Testis (tissue), 2 donors: ENCODE measurements at regions not wholly inside any gene's neighbourhood (a gene's known extent, or its start where the extent isn't known, plus 50 kb on each side); places are given as distances from the start of the nearest gene placed in this dataset.

Source experiments
- DNase-seq: peaks from one replicate; pipeline ENCODE4 v3.0.0-alpha.2; 2019
- H3K27ac ChIP-seq, 2 donors: fragments of 200-600 bp; sonication (generic); one replicate each; pipeline ENCODE4 v1.5.1; 2019
- H3K27me3 ChIP-seq: fragments of 200-600 bp; sonication (generic); one replicate; pipeline ENCODE4 v1.5.1; 2019
- H3K36me3 ChIP-seq: fragments of 200-600 bp; sonication (generic); one replicate; pipeline ENCODE4 v1.5.1; 2017; ENCODE audit warnings: low read depth; ENCODE audit errors: missing control alignments
- H3K4me1 ChIP-seq: fragments of 200-600 bp; sonication (generic); one replicate; pipeline ENCODE4 v1.5.1; 2019
- H3K4me3 ChIP-seq, 2 donors: fragments of 200-600 bp; sonication (generic); one replicate each; pipeline ENCODE4 v1.5.1; 2017 to 2019
- H3K9me3 ChIP-seq: fragments of 200-600 bp; sonication (generic); one replicate; pipeline ENCODE4 v1.5.1; 2017
- POLR2A ChIP-seq: fragments of 450-650 bp; IDR thresholded peaks from one replicate; pipeline ENCODE4 v1.6.1; 2017; ENCODE audit warnings: antibody characterized with exemption, mild to moderate bottlenecking, moderate library complexity
- WGBS, 2 donors: methylation state at CpG; one replicate each; pipeline ENCODE4 v1.1.5; 2018; 5-methylcytosine and 5-hydroxymethylcytosine counted together
- intact Hi-C: fragments of 100-400 bp; cut with DNase I; formaldehyde crosslinking; loops from one replicate; pipeline ENCODE4 v1.15.1; 2023; ENCODE audit warnings: low total_unique reads
- TF ChIP-seq, protein P1 (sequence below), 3 experiments: fragments of 450-650 bp in 2 of 3; fragments of 200-600 bp in 1 of 3; sonication (generic) in 1 of 3; IDR thresholded peaks; one replicate each; pipeline ENCODE4 v1.5.1; 2016 to 2019; ENCODE audit warnings: antibody characterized with exemption in 3 of 3, mild to moderate bottlenecking in 2 of 3, moderate library complexity in 1 of 3

DNA sequence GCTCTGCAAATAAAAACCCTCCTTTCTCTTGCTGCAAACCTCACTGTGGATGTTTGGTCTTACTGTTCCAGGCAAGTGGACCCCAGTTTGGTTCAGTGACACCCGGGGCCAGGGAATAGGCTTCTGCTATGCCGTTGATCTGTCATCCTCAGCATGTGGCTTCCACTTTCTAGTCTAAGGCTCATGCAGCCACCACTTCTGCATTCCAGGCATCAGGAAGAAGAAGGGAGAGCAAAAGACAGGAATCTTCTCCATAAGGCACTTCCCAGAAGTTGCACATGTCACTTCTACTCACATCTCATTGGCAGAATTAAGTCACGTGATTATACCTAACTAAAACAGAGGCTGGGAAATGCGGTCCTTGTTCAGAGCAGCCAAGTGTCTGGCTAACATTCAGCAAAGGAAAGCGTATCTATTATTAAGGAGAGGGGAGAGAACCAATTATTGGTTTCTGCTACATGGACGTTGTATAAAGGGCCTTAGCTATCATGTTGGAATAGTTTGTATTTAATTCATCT is 173.6 kb upstream of the PFN2 start:
- Histone ChIP-seq H3K9me3 (no peaks in the 10 kb centered on the region), H3K27me3 (no peaks in the 10 kb centered on the region), H3K4me1 (peaks cover 7% of the 10 kb centered on the region), H3K27ac (no peak overlapping the region), H3K4me3 (no peak overlapping the region), H3K36me3 (no peaks in the 10 kb centered on the region)
- TF ChIP-seq, protein P1, sequence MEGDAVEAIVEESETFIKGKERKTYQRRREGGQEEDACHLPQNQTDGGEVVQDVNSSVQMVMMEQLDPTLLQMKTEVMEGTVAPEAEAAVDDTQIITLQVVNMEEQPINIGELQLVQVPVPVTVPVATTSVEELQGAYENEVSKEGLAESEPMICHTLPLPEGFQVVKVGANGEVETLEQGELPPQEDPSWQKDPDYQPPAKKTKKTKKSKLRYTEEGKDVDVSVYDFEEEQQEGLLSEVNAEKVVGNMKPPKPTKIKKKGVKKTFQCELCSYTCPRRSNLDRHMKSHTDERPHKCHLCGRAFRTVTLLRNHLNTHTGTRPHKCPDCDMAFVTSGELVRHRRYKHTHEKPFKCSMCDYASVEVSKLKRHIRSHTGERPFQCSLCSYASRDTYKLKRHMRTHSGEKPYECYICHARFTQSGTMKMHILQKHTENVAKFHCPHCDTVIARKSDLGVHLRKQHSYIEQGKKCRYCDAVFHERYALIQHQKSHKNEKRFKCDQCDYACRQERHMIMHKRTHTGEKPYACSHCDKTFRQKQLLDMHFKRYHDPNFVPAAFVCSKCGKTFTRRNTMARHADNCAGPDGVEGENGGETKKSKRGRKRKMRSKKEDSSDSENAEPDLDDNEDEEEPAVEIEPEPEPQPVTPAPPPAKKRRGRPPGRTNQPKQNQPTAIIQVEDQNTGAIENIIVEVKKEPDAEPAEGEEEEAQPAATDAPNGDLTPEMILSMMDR (IDR thresholded peaks at IDR 0.05), result no peak
- TF ChIP-seq POLR2A, result no peak
- DNase-seq, result no peak
- 82% methylated on average over 6 of the region's 6 CpGs for WGBS, 2 donors
- intact Hi-C loops, result no loop called here

DNA sequence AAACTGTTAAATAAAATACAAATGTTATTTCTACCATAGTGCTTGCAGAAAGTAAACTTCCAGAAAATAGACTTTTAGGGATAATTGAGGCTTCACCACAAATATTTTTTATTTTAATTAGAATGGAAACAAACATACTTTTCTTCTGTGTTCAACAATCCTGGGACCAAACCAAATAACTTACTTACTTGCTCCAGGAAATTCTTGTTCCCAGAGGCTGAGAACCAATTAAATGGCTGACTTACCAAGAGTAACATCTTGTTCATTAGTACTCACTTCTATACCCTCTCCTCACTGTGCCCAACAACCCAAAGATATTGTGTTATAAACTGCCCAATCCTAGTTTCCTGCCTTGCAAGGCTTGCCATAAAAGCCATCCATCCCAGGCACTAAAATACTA is 172.2 kb upstream of the PFN2 start:
- no peak for DNase-seq
- Histone ChIP-seq H3K4me3 (no peak overlapping the region), H3K27ac (no peak overlapping the region), H3K36me3 (no peaks in the 10 kb centered on the region), H3K4me1 (peaks cover 7% of the 10 kb centered on the region), H3K9me3 (no peaks in the 10 kb centered on the region), H3K27me3 (no peaks in the 10 kb centered on the region)
- intact Hi-C loops, result no loop called here
- TF ChIP-seq, protein P1 (IDR thresholded peaks at IDR 0.05), result no peak
- TF ChIP-seq POLR2A, result no peak

DNA sequence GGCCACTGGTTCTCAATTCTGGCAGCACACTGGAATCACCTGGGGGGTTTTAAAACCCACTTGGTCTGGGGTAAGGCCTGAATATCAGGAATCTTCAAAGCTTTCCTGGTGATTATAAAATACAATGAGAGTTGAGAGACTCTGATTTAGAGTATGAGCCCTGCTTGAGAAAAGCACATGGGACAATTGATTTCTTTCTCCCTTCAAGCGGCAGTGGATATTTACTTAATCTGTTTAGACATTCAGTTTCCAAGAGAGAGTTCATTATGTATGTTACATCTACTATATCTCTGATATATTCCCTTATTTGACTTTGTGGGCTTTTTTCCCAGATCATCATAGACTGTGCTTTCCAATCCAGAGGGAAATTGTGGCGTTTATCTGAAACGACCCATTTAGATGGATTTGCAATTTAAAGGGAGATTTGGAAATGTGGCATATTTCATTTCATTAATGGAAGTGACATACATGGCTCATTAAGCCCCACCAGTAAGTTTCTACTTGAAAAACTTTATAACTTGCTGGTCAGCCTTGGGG is 171.2 kb upstream of the PFN2 start:
- no peaks in the 10 kb centered on the region for H3K36me3 ChIP-seq
- 66 to 83% methylated on average over 3 of the region's 3 CpGs for WGBS, 2 donors
- TF ChIP-seq, protein P1 (IDR thresholded peaks at IDR 0.05), result no peak
- TF ChIP-seq POLR2A, result no peak
- intact Hi-C loops, result no loop called here
- no peak overlapping the region for H3K27ac ChIP-seq
- no peak for DNase-seq
- no peak overlapping the region for H3K4me3 ChIP-seq
- no peaks in the 10 kb centered on the region for H3K27me3 ChIP-seq
- H3K4me1 ChIP-seq, result no peaks in the 10 kb centered on the region
- no peaks in the 10 kb centered on the region for H3K9me3 ChIP-seq

DNA sequence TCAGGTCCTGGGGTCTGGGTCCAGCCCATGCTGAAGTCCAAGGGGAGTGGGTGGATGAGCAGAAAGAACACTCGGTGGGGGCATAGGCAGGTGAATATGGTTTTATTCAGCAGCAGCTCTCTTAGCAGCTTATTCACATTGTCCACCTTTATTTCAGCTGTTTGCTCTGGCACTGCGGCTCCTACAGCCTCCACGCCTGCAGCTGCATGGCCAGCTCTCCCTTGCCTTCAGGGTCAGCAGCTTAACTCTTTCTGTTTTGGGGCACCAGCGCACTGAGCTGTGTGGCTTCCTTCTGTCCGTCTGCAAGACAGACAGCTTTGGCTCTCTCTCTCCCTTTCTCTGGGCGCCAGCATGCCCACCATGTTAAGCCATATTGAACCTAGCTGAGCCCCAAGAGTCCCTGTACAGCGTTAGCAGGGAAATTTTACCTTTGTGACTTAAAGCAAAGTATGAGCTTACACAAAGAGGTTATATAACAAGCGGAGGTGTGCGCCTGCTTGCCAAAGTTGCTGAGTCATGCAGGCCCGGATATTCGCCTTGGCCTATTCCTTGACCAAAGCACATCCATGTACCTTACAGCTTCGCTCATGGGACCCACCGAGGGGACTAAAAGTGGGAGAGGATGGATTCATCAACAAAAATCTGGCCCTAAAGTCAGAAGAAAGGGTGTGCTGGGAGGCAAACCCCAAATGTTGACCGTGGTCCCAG is 170.1 kb upstream of the PFN2 start:
- TF ChIP-seq, protein P1 (IDR thresholded peaks at IDR 0.05), result no peak
- TF ChIP-seq POLR2A, result no peak
- 84 to 87% methylated on average over 12 to 14 of the region's 14 CpGs for WGBS, 2 donors
- H3K36me3 ChIP-seq, result no peaks in the 10 kb centered on the region
- no peak overlapping the region for H3K27ac ChIP-seq
- DNase-seq, result no peak
- H3K4me3 ChIP-seq, result no peak overlapping the region
- no peaks in the 10 kb centered on the region for H3K27me3 ChIP-seq
- H3K4me1 ChIP-seq, result no peaks in the 10 kb centered on the region
- intact Hi-C loops, result no loop called here
- no peaks in the 10 kb centered on the region for H3K9me3 ChIP-seq

- no peaks in the 10 kb centered on the region for H3K36me3 ChIP-seq
- intact Hi-C loops, result no loop called here
- WGBS, 2 donors, result 88 to 92% methylated on average over 3 of the region's 3 CpGs
- no peak for DNase-seq
- H3K27ac ChIP-seq, result no peak overlapping the region
- no peaks in the 10 kb centered on the region for H3K27me3 ChIP-seq
- no peak overlapping the region for H3K4me3 ChIP-seq
- H3K9me3 ChIP-seq, result no peaks in the 10 kb centered on the region
- no peaks in the 10 kb centered on the region for H3K4me1 ChIP-seq
- TF ChIP-seq, protein P1 (IDR thresholded peaks at IDR 0.05), result no peak
Observed at GRCh38 chr3:150138824-150139223, 168.1 kb upstream of the PFN2 start.
